CD14-positive monocyte (primary cell): ENCODE measurements at regions not wholly inside any gene's neighbourhood (a gene's known extent, or its start where the extent isn't known, plus 50 kb on each side); places are given as distances from the start of the nearest gene placed in this dataset.

Source experiments
- DNase-seq, 3 donors: peaks; one replicate each; pipeline ENCODE4 v3.0.0-alpha.2; 2011 to 2022
- H2AFZ ChIP-seq: 2 replicates; pipeline ENCODE4 v1.6.0; 2012; ENCODE audit warnings: mild to moderate bottlenecking, low read depth, low read length, inconsistent platforms; ENCODE audit not compliant: insufficient read depth, poor library complexity, severe bottlenecking
- H3K27ac ChIP-seq, 2 donors: 1 replicate in 1 of 2; 2 replicates in 1 of 2; pipeline ENCODE4 v1.5.1; 2012 to 2013; ENCODE audit warnings: low read length in 2 of 2, control low read depth in 1 of 2, inconsistent platforms in 1 of 2, low read depth in 1 of 2, mild to moderate bottlenecking in 1 of 2
- H3K27me3 ChIP-seq, 2 donors: one replicate each; pipeline versions ENCODE4 v1.6.0 to v1.6.1; 2011 to 2013; ENCODE audit warnings: low read length in 2 of 2; ENCODE audit not compliant: control insufficient read depth in 2 of 2, insufficient read depth in 2 of 2
- H3K36me3 ChIP-seq, 2 donors: replicated peaks in 1 of 2; 1 replicate in 1 of 2; 2 replicates in 1 of 2; pipeline versions ENCODE4 v1.5.1 to v1.6.1; 2012 to 2013; ENCODE audit warnings: low read length in 2 of 2, control low read depth in 1 of 2, inconsistent platforms in 1 of 2, mild to moderate bottlenecking in 1 of 2; ENCODE audit not compliant: insufficient read depth in 2 of 2, control insufficient read depth in 1 of 2
- H3K4me1 ChIP-seq, 2 donors: 1 replicate in 1 of 2; 2 replicates in 1 of 2; pipeline versions ENCODE4 v1.5.1 to v1.6.1; 2012 to 2013; ENCODE audit warnings: low read length in 2 of 2, control low read depth in 1 of 2, inconsistent platforms in 1 of 2, mild to moderate bottlenecking in 1 of 2, moderate library complexity in 1 of 2; ENCODE audit not compliant: insufficient read depth in 2 of 2, control insufficient read depth in 1 of 2
- H3K4me2 ChIP-seq: replicated peaks from 2 replicates; pipeline ENCODE3; 2012; ENCODE audit warnings: low read length, moderate library complexity, mild to moderate bottlenecking; ENCODE audit not compliant: poor library complexity, severe bottlenecking; ENCODE audit errors: extremely low read depth
- H3K4me3 ChIP-seq, 3 experiments: fragments of 200-600 bp in 1 of 3; sonication (generic) in 1 of 3; replicated peaks in 1 of 3; 1 replicate in 2 of 3; 2 replicates in 1 of 3; pipeline ENCODE4 v1.5.1; 2011 to 2013; ENCODE audit warnings: low read length in 3 of 3, mild to moderate bottlenecking in 3 of 3, control low read depth in 2 of 3, low read depth in 2 of 3, inconsistent platforms in 1 of 3, moderate library complexity in 1 of 3
- H3K79me2 ChIP-seq: 2 replicates; pipeline ENCODE4 v1.6.0; 2012; ENCODE audit warnings: mild to moderate bottlenecking, control low read depth, inconsistent platforms, low read length, moderate library complexity; ENCODE audit not compliant: insufficient read depth
- H3K9ac ChIP-seq: 2 replicates; pipeline ENCODE4 v1.6.0; 2017; ENCODE audit warnings: low read length, mild to moderate bottlenecking; ENCODE audit not compliant: insufficient read depth, poor library complexity, severe bottlenecking
- H3K9me3 ChIP-seq, 2 donors: replicated peaks in 1 of 2; 1 replicate in 1 of 2; 2 replicates in 1 of 2; pipeline versions ENCODE4 v1.5.1 to v1.6.1; 2012 to 2013; ENCODE audit warnings: low read length in 2 of 2, control low read depth in 1 of 2; ENCODE audit not compliant: control insufficient read depth in 1 of 2, insufficient read depth in 1 of 2
- H4K20me1 ChIP-seq: 2 replicates; pipeline ENCODE4 v1.6.0; 2012; ENCODE audit warnings: mild to moderate bottlenecking, low read length, control low read depth, moderate library complexity; ENCODE audit not compliant: insufficient read depth
- H3K27ac Mint-ChIP-seq, 7 donors: one replicate each; pipeline ENCODE4 v1.8.0; 2020; ENCODE audit warnings: mild to moderate bottlenecking in 7 of 7, mixed read lengths in 7 of 7, moderate library complexity in 6 of 7, inconsistent platforms in 2 of 7
- H3K27me3 Mint-ChIP-seq, 3 donors: one replicate each; pipeline ENCODE4 v1.8.0; 2021 to 2022; ENCODE audit warnings: low read depth in 3 of 3, mild to moderate bottlenecking in 3 of 3, mixed read lengths in 3 of 3, moderate library complexity in 3 of 3, inconsistent platforms in 1 of 3
- H3K36me3 Mint-ChIP-seq, 2 donors: one replicate each; pipeline ENCODE4 v1.8.0; 2020; ENCODE audit warnings: mixed read lengths in 2 of 2, inconsistent platforms in 1 of 2, mild to moderate bottlenecking in 1 of 2
- H3K4me1 Mint-ChIP-seq: one replicate; pipeline ENCODE4 v1.8.0; 2020; ENCODE audit warnings: mild to moderate bottlenecking, mixed read lengths
- H3K4me3 Mint-ChIP-seq, 2 donors: one replicate each; pipeline ENCODE4 v1.8.0; 2020; ENCODE audit warnings: mild to moderate bottlenecking in 2 of 2, mixed read lengths in 2 of 2, moderate library complexity in 1 of 2
- H3K9me3 Mint-ChIP-seq, 7 donors: one replicate each; pipeline ENCODE4 v1.8.0; 2020 to 2022; ENCODE audit warnings: mixed read lengths in 7 of 7, mild to moderate bottlenecking in 6 of 7, moderate library complexity in 6 of 7, inconsistent platforms in 2 of 7
- WGBS: methylation state at CpG from one replicate; pipeline ENCODE4 v1.1.5; 2013; ENCODE audit warnings: missing lambda C conversion rate; ENCODE audit not compliant: insufficient coverage; 5-methylcytosine and 5-hydroxymethylcytosine counted together
- intact Hi-C, 2 donors: fragments of 100-400 bp; cut with micrococcal nuclease; formaldehyde crosslinking; loops; one replicate each; pipeline versions ENCODE4 v1.15.0 to v1.15.1; 2023
- TF ChIP-seq, protein P1 (sequence below): fragments of 200-600 bp; IDR thresholded peaks from one replicate; pipeline ENCODE4 v1.8.0; 2022; ENCODE audit warnings: antibody characterized with exemption, mild to moderate bottlenecking

DNA sequence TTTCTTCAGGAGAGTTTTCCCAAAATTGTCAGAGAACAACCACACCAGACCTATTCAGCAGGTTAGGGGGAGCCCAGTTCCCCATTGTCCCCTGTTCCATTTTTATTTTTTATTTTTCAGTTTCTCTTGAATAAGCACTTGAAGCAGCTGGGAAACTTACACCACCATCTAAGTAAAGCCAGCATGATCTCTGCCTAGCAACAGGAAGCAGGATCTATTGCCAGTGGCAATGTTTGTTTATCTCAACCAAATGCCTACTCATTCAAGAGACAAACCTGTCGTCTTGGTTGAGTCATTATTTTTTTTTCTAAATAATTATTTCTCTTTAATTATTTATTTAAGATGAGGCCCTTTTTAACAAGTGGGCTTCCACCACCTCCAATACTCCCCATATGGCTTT, 379.3 kb downstream of the PLK2 start:
- Histone ChIP-seq H2AFZ (no peak overlapping the region), H3K4me2 (no peak overlapping the region), H3K9me3 (no peaks in the 10 kb centered on the region), H3K4me3 (no peak overlapping the region), H3K36me3 (no peaks in the 10 kb centered on the region), H3K4me1 (no peaks in the 10 kb centered on the region), H3K27ac (no peak overlapping the region), H4K20me1 (no peaks in the 10 kb centered on the region), H3K9ac (no peak overlapping the region), H3K27me3 (no peaks in the 10 kb centered on the region), H3K79me2 (no peaks in the 10 kb centered on the region)
- peaks cover 0 to 2% (median 0%) of the 10 kb centered on the region in 3 donors for H3K27me3 Mint-ChIP-seq
- no peaks in the 10 kb centered on the region for H3K36me3 Mint-ChIP-seq
- intact Hi-C loops: no loop called here
- DNase-seq: no peak
- WGBS: no CpG with 5 or more reads among the region's 1 CpG
- H3K27ac Mint-ChIP-seq: no peak overlapping the region
- peaks cover 0 to 4% (median 0%) of the 10 kb centered on the region in 7 donors for H3K9me3 Mint-ChIP-seq
- H3K4me3 Mint-ChIP-seq: no peak overlapping the region
- TF ChIP-seq, protein P1, sequence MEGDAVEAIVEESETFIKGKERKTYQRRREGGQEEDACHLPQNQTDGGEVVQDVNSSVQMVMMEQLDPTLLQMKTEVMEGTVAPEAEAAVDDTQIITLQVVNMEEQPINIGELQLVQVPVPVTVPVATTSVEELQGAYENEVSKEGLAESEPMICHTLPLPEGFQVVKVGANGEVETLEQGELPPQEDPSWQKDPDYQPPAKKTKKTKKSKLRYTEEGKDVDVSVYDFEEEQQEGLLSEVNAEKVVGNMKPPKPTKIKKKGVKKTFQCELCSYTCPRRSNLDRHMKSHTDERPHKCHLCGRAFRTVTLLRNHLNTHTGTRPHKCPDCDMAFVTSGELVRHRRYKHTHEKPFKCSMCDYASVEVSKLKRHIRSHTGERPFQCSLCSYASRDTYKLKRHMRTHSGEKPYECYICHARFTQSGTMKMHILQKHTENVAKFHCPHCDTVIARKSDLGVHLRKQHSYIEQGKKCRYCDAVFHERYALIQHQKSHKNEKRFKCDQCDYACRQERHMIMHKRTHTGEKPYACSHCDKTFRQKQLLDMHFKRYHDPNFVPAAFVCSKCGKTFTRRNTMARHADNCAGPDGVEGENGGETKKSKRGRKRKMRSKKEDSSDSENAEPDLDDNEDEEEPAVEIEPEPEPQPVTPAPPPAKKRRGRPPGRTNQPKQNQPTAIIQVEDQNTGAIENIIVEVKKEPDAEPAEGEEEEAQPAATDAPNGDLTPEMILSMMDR: no peak
- H3K4me1 Mint-ChIP-seq: no peaks in the 10 kb centered on the region

DNA sequence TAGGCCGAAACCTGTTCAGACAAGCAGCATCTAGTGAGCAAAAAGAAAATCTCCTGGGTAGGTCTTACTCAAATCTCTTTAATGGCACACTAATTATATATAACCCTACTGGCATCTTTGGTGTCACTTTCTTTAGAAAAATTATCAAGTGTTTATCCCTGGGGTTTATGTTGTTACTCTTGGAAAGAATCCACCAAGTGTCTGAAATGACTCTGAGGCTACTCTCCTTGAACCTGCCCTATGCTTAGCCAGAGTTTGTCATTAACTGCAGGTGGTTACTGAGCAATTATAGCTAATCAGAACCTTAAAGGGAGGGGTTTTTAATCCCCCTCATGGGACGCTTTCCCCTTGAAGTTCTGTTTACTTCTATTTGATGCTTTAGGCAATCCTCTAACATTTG, 381.9 kb downstream of the PLK2 start:
- Mint-ChIP-seq H3K4me1 (no peaks in the 10 kb centered on the region), H3K4me3 (no peak overlapping the region), H3K27me3 (peaks cover 0 to 2% (median 0%) of the 10 kb centered on the region in 3 donors), H3K36me3 (no peaks in the 10 kb centered on the region), H3K27ac (no peak overlapping the region), H3K9me3 (peaks cover 0 to 4% (median 0%) of the 10 kb centered on the region in 7 donors)
- DNase-seq: no peak
- H3K36me3 ChIP-seq: no peaks in the 10 kb centered on the region
- no peak overlapping the region for H3K27ac ChIP-seq
- H3K9ac ChIP-seq: no peak overlapping the region
- no peaks in the 10 kb centered on the region for H4K20me1 ChIP-seq
- H2AFZ ChIP-seq: no peak overlapping the region
- WGBS: no CpG with 5 or more reads among the region's 2 CpGs
- H3K4me2 ChIP-seq: no peak overlapping the region
- H3K79me2 ChIP-seq: no peaks in the 10 kb centered on the region
- TF ChIP-seq, protein P1: no peak
- no peak overlapping the region for H3K4me3 ChIP-seq
- no peaks in the 10 kb centered on the region for H3K4me1 ChIP-seq
- no peaks in the 10 kb centered on the region for H3K9me3 ChIP-seq
- no peaks in the 10 kb centered on the region for H3K27me3 ChIP-seq
- intact Hi-C loops: no loop called here
